Stimulated activated naive CD8-positive, alpha-beta T cell treated with anti-CD3 and anti-CD28 coated beads, Interleukin-15, Interleukin-2, amounts not matched to agents 100 U/mL and 50 U/mL, for 24 hours (primary cell): ENCODE measurements at regions not wholly inside any gene's neighbourhood (a gene's known extent, or its start where the extent isn't known, plus 50 kb on each side); places are given as distances from the start of the nearest gene placed in this dataset.
A peak's percentile ranks its signal among the peaks of the same experiment; 100 is the strongest.

Source experiments
- ATAC-seq: fragments of 150-1000 bp; cut with Tn5 transposase; one replicate; pipeline ENCODE4 v1.10.0; 2021
- DNase-seq: peaks from one replicate; pipeline ENCODE4 v3.0.0; 2021

DNA sequence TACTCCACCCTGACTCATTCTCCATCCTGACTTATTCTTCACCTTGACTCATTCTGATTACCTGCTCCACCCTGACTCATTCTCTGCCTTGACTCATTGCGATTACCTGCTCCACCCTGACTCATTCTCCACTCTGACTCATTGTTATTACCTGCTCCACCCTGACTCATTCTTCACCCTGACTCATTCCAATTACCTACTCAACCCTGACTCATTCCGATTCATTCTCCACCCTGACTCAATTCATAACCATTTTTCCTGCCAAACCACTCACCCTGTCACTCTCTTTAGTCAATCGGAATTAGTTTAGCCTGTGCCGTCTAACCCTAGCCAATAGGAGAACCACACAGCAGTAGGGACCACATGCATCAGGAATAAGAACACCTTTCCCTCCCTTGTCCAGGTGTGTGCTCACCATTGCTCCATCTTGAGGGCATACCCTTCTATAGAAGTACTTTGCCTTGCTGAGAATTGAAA lies 1227.4 kb upstream of the PCDH20 start:
- DNase-seq (peak; percentile 4), ATAC-seq (peak; percentile 85)

- no peak for ATAC-seq
- no peak for DNase-seq
Observed at GRCh38 chr13:62635161-62635560, 1219.5 kb upstream of the PCDH20 start.

GRCh38 chr13:62633448-62633847 lies 1217.8 kb upstream of the PCDH20 start:
- no peak for DNase-seq
- no peak for ATAC-seq

DNA sequence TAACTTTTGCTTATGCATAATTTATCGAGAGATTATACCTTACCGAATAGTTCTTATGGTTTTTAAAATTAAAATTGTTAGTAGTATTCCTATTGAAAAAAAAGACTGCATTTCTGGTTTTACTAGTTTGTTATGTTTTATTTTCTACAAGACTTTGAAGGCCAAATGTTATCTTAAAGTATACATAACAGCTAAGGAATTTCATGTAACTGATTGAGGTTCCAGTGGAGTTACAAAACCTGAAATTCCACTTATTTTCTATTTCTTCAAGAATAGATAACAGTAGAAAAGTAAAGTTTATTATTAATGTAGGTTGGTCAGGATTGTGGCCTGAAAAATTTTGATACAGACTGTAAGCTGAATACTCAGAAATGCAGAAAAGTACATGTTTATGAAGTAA lies 1216.0 kb upstream of the PCDH20 start:
- ATAC-seq (no peak), DNase-seq (no peak)

DNA sequence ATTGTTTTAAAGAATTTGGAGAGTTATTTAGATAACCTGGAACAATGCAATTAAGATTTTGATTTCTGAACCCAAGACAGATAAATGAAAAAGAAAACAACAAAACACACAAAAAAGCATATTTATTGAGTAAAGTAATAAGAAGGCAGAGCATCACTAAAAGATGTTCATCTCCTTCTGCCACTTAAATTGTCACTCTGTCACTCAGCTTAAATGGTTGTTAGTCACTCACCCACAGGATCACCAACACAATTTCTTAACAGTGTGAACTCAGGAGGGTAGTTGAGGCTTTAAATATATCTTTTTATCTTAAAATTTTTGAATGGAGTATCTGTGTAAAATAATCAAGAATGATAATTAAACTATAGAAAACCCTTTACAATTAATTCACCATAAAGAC lies 1215.5 kb upstream of the PCDH20 start:
- no peak for ATAC-seq
- DNase-seq: no peak

DNA sequence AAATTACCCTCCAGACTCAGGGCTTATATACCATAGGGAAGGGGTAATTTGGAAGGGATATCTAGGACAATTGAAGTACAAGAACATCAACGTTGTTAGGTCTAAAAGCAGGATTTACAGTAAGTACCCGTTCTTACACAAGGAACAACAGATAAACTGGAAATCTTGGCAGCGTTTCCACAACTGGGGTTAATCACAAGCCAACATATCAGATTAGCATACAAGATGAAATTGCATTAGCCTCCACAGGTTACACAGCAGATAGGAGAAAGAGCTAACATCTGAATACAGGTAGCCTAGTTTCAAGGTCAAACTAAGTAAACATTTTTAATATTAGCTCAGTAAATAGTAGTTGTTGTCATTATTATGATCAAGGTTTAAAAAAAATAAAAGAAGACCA lies 1214.0 kb upstream of the PCDH20 start:
- ATAC-seq (no peak), DNase-seq (no peak)

DNA sequence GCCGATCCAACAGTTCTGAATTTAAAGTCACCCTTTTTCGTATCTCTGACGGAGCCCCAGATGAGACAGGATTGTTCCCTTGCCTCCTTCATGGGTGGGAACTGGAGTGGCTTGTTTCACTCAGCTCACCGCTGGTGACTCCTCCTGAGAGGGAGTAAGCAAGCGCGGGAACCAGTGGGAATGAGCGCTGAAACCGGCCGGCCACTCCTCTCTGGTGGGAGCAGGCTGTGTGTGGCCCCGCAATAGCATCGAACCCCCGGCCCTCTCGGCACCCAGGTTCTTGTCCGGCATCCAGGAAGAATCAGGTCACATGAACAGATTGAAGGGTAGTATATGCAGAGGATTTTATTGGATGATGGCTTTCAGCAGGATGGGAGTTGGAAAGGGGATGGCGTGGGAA lies 1211.6 kb upstream of the PCDH20 start:
- DNase-seq (no peak), ATAC-seq (no peak)

GRCh38 chr13:62626771-62627170 lies 1211.1 kb upstream of the PCDH20 start:
- DNase-seq (no peak), ATAC-seq (no peak)

GRCh38 chr13:62625214-62625881 lies 1209.7 kb upstream of the PCDH20 start:
- DNase-seq: no peak

DNA sequence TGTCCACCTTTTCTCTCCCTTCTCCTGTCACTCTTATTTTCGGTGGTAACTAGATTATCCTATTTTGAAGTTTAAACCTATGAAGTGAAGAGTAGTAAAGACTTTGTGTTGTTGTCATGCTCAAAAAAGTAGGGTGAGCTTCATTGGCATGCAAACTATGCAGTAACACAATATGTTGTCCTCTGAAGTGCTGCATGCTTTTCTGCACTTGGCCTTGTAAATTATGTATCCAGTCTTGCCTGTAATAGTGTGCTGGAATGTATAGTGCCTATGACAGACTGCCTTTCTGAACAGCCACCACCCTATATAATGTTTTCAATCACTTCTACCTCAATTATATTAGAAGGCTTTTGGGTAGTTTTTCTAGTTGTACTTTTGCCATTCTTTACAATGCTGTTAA lies 1198.2 kb upstream of the PCDH20 start:
- DNase-seq (no peak), ATAC-seq (no peak)

More at GRCh38 chr13:62625214-62625881, 1209.7 kb upstream of the PCDH20 start:
- no peak for ATAC-seq

- ATAC-seq (no peak), DNase-seq (no peak)
Observed at GRCh38 chr13:62611343-62611742, 1195.7 kb upstream of the PCDH20 start.

DNA sequence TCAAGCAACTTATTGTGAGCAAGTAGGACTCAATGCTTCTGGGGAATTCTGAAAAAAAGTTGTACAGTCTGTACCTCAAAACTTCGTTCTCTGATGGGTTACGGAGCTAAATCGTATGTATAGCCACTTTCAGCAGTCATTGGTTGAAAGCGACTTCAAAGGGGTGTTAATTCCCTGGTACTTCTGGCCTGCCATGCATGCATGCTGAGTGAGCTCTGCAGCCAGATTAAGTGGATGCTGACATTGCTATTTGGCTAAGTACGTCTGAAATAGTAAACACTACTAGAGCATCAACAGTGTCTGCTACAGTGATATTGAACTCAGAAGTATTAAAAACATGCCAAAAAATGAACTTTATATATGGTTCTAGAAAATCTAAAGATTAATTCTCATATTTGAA lies 1183.1 kb upstream of the PCDH20 start:
- DNase-seq (no peak), ATAC-seq (no peak)

- ATAC-seq (no peak), DNase-seq (no peak)
Observed at GRCh38 chr13:62595976-62596375, 1180.3 kb upstream of the PCDH20 start.

DNA sequence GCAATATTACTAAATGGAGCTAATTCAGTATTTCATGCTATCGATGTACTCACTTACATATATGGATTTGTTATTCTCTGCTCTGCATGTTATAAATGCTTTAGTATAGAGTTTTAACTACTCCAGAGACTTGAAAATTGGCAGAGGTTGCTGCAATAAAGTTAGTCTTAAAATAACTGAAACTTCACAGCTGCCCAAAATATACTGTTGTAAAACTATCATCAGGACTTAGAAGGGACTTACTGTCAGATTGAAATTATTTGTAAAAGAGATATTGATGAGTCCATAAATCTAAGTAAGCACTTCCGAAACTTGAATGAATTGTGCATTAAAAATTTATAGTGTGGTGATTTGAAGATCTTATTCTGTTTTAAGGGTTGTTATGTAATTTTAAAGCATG lies 1178.2 kb upstream of the PCDH20 start:
- no peak for DNase-seq
- ATAC-seq: no peak

DNA sequence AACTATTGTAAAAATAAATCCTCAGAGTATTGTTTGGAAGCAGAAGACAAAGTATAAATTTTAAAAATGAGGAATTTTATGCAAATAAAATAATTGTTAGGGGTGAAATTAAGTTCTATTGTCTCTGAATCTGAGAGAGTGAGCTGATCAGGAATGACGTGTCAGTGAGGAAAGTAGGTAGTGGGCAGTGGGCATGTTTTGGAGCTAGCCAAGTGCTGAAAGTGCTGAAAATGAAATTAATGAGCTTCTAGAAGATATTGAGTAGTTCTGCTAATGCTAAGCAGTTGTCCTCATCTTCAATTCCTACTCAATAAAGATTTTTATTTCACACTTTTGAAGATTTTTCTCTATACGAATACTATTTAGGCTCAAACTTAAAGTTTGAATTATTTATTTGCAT lies 1167.8 kb upstream of the PCDH20 start:
- no peak for ATAC-seq
- DNase-seq: no peak

DNA sequence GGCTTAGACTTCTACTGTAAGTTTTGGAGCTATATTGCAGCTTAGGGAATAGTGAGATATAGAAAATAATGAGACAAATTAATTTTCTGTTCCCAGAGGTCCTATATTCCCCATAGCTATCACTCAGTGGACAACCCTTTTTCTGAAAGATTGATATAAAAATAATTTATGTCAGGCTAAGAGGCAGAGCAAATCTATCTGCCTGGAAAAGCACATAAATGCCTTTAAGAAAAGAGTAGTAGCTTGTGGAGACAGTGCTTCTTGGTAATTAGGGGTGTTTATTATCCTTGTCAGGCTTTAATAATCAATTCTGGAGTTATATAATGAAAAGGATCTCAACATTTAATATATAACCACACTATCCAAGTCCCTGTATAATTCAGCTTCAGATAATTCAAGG lies 1162.8 kb upstream of the PCDH20 start:
- DNase-seq: no peak
- no peak for ATAC-seq

DNA sequence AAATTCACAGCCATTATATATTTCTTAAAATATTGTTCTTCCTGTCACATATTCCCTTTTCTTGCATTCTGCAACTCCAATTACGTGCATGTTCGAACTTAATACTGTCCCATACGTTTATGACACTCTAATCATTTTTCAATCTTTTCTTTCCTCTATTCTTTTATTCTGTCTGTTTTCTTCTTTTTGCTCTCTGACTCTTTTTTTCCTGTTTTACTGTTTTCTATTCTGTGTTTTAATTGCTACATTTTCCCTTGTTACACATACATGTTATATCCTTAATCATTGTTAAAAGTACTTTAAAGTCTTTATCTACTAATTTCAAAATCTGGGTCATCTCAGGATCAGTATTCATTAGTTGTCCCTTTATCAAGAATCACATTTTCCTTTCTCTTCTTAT lies 1149.1 kb upstream of the PCDH20 start:
- ATAC-seq (no peak), DNase-seq (no peak)

GRCh38 chr13:62563251-62563650 lies 1147.6 kb upstream of the PCDH20 start:
- no peak for ATAC-seq
- DNase-seq: no peak

DNA sequence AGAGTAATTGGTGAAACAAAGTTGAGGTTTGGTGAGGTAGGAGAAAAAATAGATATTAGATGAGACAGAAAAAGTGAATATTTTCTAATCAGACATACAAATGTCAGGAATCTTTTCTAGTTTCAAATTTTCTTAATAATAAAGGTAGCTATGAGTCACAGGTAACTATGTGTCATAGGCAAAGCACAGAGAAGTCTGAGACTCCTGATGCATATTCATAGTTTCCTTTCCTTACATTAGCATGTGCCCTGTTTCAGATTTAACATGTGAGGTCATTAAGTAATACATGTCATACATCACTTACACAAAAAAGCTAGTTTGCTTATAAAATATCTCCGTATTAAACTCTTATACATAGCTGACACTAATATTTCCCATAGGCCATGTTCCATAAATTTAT lies 1141.3 kb upstream of the PCDH20 start:
- no peak for ATAC-seq
- DNase-seq: no peak

- ATAC-seq: no peak
- DNase-seq: no peak
Observed at GRCh38 chr13:62551588-62551987, 1135.9 kb upstream of the PCDH20 start.

DNA sequence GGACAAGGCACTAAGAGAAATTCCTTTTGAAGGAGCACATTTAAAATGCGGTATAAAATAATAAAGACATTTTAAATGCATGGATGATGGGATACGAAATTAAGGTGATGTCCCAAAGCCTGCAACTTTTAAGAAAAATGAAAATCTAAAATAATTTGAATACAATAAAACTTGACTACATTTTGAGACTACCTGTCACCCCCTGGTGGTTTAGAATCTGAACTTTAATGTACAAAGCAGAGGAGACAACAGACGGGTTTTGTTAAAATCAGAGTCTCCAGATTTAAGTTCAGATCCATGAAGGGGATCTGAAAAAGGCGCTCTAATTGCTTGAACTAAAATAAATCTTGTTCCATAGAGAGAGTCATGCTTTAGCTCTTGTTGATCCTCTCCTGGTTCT lies 1129.3 kb upstream of the PCDH20 start:
- ATAC-seq (no peak), DNase-seq (no peak)

- no peak for DNase-seq
- no peak for ATAC-seq
Observed at GRCh38 chr13:62537593-62537992, 1121.9 kb upstream of the PCDH20 start.

DNA sequence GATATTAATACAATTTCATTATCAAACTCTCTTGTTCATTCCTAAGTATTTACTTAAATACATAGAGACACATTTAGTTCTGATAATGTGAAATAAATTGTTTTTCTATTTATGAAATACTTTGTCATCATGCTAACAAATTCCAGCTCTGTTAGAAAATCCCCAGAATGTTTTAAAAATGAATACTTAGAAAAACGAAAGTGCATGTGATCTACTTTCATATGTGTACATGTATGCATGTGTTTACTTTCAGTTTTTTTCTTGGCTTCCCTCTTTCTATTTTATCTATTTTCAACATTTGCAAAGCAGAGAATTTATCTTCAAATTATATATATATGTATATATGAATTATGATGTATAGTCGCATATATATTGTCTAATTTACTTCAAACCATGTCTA lies 1110.0 kb upstream of the PCDH20 start:
- ATAC-seq: no peak
- DNase-seq: no peak

DNA sequence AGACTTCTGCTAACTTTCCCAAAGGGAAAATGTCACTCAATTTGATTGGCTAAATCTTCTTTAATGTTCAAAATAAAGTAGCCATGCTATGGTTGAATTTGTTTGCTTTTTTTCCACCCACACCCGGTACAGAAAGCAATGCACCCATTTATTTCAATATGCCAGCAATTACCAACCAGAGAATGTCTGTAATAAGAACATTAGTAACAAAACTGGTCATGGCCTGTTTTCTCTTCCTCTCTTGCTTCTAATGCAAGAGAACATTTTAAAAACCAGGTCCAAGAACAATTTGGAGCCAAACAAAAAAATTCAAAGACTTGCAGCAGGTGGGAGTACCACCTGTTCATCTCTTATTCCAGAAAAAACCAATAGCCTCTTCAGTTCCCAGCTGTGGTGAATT lies 1108.8 kb upstream of the PCDH20 start:
- DNase-seq (no peak), ATAC-seq (no peak)

DNA sequence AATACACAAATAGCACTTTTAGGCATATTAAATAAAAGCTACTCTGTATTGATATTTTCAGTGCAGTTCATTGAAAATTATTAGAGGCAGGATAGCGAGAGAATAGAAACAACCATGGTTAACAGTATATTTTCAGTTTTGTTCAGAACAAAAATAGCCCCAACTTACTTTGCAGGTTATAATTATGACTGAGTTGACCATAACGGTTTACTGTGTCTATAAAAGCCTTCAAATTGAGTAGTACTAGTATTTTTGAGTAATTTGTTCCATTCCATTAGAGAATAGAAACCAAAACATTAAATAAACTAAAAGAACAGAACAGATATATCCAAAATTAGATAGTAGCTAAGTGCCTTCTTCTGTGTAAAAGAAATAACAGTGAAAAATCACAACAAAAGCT lies 1108.4 kb upstream of the PCDH20 start:
- ATAC-seq (no peak), DNase-seq (no peak)
